Inferior parietal cortex (tissue), 1 donor: ENCODE measurements at regions not wholly inside any gene's neighbourhood (a gene's known extent, or its start where the extent isn't known, plus 50 kb on each side); places are given as distances from the start of the nearest gene placed in this dataset.
"Not testable (repeated sequence)": the region's sequence is repeated elsewhere in the genome, so short reads cannot be mapped to it uniquely, and the experiment has no call there.

ENCODE experiments used
- DNase-seq: peaks from one replicate; pipeline ENCODE4 v3.0.0-alpha.2; 2016; ENCODE audit errors: extremely low spot score

DNA sequence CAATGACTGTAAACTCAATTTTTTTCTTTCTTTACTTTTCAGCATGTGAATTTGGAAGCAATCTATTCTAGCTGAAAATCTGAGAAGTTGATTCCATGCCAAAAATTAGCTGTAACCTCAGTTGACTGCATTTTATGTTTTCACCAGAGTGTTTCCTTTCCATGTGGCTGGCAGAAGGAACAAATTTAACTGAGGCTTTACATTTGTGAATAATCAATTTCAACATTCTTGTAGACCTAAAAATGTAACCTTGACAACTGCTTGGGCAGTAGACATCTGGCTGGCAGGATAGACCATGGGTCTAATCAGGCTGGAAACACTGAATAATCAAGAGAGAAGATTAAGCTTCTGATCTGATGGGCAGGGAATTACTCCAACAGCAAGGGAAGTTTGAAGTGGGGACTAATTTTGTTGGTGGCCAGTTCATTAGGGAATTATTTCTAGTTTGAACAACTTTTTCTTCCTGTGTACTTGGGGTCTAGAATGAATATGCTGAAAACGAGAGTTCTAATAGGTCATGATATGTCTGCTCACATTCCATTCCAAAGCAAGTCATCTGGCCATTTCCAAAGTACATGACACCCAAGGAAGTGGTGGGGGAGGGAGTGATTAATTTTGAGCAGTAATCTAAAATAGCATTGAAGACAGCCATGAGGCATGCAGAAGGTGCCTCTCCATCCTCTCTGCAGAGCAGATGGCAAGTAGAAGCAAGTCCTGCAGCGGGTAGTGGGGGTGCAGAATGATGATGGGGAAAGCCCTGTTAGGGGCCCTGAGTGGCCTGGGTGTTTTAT lies 68.2 kb downstream of the ATP23 start:
- no peak for DNase-seq

DNA sequence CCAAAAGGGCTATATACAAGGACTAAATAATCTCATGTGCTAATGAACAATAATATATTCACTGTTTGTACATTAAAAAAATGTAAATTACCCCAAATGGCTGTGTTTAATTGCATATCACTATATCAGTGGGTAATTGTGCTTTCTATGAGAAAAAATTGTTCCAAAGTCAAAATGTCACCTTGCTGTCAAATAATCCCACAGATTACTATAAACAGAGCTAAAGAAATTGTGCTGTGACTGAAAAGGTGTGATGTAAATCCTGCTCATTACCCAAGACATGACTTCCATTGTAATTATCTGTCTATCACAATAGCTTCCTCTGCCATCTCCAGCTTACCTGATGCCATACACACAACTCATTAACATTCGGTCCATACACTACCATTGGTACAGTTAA lies 70.3 kb downstream of the ATP23 start:
- DNase-seq = no peak

- not testable (repeated sequence) for DNase-seq
Measured at GRCh38 chr12:58022379-58023020, 81.1 kb downstream of the ATP23 start.

- DNase-seq = no peak
Measured at GRCh38 chr12:58025431-58025830, 84.1 kb downstream of the ATP23 start.

- DNase-seq = no peak
Measured at GRCh38 chr12:58026426-58026825, 85.1 kb downstream of the ATP23 start.

DNA sequence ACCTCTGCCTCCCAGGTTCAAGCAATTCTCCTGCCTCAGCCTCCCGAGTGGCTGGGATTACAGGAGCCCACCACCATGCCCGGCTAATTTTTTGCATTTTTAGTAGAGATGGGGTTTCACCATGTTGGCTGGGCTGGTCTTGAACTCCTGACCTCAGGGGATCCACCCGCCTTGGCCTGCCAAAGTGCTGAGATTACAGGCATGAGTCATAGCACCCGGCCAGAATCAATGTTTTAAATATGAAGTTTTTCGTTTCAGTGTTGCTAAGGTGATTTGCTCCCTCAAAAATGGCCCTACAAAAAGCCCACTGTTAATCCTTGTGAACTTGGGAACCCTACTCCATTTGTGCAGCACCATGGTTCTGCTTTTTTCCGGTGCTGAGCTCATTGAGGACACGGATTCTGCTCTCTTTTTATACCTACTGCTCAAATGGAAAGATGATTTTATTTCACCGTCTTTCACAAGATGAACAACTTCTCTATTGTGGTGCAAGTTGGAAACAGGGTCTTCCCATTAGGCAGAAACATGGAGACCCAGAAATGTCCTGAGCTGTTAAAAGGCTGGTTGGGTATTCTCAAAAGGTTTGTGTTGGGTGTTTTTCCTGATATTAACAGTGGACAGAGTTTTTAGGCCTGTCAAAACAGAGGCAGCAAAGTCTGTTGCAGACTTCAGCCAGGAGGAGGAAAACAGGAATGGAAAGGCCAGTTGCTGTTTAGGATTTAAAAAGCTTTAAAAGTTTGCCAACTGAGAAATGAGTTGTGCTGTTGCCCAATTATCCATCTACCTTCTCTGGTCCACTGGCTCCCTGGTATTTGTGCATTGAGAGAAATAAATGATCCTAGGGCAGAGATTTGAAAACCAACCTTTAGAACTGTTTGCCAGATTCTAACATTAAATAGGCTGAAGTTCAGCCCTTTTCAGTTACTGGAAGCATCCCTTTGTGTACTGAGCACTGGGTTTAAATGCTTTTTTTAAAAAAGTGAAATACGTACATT lies 85.8 kb downstream of the ATP23 start:
- DNase-seq = no peak

GRCh38 chr12:58028294-58028693 lies 86.9 kb downstream of the ATP23 start:
- DNase-seq = no peak

DNA sequence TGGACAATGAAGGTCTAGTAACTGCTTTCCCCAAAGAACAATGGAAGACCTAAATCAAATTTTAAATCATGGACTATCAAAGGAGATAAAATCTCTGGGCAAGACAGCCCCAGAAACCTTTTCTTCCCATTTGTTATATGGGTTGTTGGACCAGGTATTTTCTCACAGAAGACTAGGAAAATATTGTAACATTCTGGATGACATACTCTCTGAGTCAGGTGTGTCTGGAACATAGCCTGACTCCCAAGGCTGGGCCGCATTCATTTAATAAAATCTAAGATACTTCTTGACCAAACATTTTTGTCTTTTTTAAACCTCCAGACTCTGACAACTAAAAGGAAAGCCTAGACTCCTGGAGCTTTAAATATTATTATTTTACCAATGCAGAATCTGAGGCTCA lies 87.9 kb downstream of the ATP23 start:
- no peak for DNase-seq

GRCh38 chr12:58030566-58031279 lies 89.4 kb downstream of the ATP23 start:
- DNase-seq = no peak

GRCh38 chr12:58032156-58032555 lies 90.8 kb downstream of the ATP23 start:
- no peak for DNase-seq

DNA sequence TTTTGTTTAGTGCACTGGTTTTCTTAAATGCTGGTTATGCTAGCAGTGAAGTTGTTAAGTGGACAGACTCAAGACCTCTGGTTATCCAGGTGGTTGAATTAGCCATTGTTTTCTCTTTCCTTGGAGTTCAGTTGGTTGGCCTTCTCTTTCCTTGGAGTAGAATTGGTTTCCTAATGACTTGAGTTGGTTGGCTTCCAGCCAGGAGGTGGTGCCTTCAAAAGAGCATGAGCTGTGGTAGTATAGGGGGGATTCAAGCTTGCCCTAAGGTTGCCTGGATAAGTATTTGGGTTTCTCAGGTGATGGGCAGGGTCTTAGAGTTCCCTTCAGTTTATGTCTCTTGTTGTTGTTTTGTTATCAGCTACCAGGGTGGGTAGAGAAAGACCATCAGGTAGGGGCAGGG lies 92.5 kb downstream of the ATP23 start:
- no peak for DNase-seq

DNA sequence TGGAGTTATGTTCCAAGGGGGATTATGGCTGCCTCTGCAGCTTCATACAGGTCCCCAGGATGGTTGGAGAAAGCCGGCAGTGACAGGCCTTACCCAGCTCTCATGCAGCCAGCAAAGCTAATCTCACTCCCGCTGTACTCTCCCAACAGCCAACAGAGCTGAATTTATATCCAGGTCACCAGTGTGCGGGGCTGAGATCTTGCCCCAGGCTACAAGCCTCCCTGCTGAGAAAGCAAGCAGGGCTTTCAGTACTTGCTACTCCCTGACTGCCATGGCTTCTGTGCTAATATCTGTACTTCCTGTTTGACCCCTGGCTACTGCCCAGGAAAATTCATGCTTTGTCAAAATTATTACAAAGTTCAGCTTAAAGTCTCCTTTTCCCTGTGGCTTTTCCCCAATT lies 92.9 kb downstream of the ATP23 start:
- no peak for DNase-seq

DNA sequence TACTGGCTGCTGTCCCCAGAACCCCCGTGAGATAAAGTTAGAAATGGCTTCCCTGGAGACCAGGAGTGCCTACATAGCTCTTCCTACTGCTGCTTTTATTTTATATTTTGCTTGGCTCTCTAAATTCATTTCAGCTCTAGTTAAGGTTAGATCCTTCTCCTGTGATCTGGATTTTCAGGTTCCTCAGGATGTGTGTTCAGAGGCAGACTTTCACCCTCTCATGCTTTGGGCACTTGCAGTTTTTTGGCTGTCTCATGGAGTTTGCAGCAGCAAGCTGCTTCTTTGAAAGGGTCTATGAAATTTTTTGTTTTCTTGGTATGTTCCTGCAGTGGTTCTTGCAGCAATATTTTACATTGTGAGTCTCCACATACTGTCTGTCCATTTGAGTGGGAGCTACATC lies 93.3 kb downstream of the ATP23 start:
- no peak for DNase-seq

- DNase-seq = no peak
Measured at GRCh38 chr12:58041441-58041840, 100.1 kb downstream of the ATP23 start.

DNA sequence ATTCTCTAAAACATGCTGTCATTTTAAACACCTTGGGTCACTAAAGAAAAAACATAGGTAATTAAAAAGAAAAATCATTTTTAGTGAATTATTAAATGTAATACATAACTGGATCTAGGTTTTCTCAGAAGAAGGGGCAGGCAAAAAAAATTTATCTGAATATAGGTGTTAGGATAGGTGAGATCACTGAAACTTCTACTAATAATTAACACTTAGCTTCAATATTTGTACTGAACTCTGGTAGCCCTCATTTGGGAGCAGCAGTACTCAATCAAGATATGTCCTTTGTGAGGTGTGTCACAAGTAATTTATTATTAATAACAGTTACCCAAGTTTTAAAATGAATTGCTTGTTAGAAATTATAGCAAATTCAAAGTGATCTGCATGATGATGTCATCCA lies 103.6 kb downstream of the ATP23 start:
- no peak for DNase-seq

GRCh38 chr12:58046271-58046670 lies 104.9 kb downstream of the ATP23 start:
- DNase-seq = no peak

GRCh38 chr12:58051378-58051777 lies 110.0 kb downstream of the ATP23 start:
- DNase-seq = no peak

GRCh38 chr12:58064666-58065065 lies 123.3 kb downstream of the ATP23 start:
- no peak for DNase-seq

DNA sequence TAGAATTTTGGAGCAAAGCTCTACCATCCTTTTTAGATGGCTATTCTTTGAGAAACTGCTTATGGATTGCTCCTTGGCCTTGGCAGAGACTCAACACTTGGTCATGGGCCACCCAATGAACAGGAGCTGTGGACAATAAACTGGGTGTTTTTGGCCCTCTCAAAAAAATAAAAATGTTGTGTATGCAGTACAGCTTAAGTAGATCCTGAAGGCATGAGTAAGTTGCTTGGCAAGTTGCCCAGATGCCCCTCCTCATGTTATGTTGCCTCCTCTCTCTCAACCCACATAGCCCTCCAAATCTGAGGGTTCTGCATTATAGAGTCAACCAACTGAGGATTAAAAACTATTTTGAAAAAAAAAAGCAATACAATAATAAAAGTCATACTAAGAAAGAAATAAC lies 124.9 kb downstream of the ATP23 start:
- DNase-seq = no peak

DNA sequence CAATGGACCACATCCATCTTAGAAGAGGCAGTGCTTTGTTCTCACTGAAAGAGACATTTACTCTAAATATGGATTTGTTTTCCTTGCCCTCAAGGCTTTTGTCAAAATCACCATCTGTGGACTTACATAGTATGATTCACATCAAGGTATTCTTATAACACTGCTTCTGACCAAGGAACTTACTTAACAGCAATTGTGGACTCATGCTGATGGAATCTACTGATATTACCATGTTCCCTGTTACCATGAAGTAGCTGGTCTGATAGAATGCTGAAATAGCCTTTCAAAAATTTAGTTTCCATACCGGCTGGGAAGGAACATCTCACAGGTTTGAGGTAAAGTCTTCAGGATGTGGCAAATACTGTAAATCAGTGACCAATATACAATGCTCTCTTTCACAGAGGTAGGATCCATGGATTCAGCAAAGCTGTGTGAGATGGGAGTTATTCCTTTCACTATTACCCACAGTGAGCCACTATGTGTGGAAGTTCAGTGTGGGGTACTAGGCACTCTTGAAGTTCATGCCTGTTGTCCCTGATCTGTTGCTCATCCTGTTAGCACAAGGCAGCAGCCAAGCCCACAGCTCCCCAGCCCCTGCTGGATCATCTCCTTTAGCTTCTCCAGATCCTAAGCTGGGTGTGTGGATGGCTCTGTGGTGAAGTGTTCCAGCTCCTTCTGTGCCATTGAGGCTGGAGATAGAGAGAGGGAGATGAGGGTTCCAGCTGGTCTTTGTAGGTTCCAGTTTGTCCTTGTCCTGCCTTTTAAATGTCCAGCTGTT lies 126.4 kb downstream of the ATP23 start:
- no peak for DNase-seq

DNA sequence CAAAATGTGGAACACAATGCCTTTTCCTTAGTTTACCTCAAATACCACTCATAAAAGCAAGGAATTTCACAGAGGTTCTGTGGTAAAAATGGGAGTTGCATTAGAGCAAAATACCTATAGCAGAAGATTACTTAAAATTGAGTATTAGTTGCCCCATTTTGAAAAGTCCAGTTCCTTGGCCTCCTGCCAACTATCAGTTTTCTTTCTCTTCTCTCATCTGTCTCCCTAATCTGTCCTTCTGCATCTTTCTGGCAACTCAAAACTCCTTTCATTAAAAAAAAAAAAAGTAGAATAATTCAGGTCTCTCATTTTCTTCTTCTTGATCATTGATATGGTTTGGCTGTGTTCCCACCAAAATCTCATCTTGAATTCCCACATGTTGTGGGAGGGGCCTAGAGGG lies 127.3 kb downstream of the ATP23 start:
- no peak for DNase-seq
